GM18868 (cell line): ENCODE measurements at regions not wholly inside any gene's neighbourhood (a gene's known extent, or its start where the extent isn't known, plus 50 kb on each side); places are given as distances from the start of the nearest gene placed in this dataset.

ENCODE experiments used
- ATAC-seq: cut with Tn5 transposase; IDR thresholded peaks from one replicate; pipeline ENCODE4 v1.9.1; 2021; ENCODE audit warnings: mild to moderate bottlenecking, moderate library complexity; ENCODE audit not compliant: unreplicated experiment

DNA sequence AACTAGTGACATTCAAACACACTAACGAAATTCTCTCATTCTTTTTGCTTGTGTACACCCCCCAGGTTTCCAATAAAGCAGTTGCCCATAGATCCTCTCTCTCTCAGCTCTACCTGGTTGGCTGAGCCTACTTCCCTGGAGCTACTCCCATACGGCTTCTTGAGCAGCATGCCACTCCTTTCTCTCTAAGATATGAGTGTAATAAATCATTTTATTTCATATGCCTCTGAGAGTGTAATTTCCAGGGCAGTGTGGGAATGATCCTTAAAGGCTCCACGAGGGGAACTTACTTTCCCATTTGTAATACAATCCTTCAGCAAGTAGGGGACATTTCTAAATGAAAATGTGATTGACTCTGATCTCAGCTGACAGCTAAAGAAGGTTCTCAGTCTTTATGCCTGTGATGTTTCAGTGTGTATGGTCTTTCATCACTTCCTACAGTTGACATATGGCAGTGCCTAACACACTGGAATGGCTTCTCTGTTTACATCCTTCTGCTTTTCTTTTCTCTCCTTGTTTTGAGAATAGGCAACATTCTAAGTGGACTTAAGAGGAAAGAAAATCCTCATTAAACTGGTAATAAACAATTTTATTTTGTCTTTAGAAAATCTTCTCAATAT lies 1194.3 kb upstream of the CDH8 start:
- ATAC-seq = no peak

DNA sequence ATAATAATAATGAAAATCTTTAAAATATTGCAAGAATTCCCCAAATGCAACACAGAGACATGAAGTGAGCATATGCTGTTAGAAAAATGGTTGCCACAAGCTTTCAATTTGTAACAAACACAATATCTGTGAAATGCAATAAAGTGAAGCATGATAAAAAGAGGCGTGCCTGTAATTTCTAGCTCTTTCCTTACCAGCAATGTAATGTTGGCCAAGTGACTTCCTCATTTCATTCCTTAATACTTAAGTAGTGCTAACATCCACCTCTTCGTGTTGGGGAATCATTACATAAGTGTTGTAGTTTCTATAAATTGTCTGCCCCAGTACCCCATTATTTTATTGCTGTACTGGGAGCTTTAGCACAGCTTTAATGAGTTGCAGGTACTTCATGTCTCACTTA lies 1192.0 kb upstream of the CDH8 start:
- no peak for ATAC-seq

DNA sequence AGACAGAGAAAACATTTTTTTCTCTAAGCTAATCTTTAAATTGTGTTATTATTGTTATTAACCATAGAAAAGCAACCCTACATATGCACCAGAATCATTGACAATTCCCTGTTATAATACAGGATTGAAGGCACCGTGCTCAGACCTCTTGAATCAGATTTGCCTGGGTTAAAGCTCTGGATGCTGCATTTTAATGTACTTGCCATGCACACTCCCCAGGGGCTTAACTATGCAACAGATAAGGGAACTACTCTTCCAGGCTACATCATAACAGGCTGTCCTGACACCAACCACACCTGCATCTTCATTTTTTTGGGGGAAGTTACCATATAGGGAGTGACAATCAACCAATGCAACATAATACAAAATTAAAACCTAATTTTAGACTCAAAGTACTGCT lies 1187.6 kb upstream of the CDH8 start:
- ATAC-seq = no peak

GRCh38 chr16:63216696-63217423 lies 1180.6 kb upstream of the CDH8 start:
- ATAC-seq = no peak

GRCh38 chr16:63201851-63202250 lies 1165.6 kb upstream of the CDH8 start:
- no peak for ATAC-seq

DNA sequence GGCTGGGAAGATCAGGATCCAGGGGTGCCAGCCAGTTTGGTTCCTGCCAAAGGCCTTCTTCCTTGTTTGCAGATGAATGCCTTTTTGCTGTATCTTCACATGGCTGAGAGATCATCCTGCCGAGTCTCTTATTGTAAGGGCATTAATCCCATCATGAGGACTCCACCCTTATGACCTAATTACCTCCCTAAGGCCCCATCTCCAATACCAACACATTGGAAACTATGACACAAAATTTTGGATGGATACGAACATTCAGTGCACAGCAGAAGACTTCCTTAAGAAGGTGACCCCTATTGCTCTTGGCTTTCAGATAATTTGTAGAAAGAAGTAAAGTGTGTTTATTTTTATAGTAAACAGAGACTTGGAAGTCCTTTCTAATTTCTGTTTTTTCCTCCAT lies 1164.7 kb upstream of the CDH8 start:
- no peak for ATAC-seq

DNA sequence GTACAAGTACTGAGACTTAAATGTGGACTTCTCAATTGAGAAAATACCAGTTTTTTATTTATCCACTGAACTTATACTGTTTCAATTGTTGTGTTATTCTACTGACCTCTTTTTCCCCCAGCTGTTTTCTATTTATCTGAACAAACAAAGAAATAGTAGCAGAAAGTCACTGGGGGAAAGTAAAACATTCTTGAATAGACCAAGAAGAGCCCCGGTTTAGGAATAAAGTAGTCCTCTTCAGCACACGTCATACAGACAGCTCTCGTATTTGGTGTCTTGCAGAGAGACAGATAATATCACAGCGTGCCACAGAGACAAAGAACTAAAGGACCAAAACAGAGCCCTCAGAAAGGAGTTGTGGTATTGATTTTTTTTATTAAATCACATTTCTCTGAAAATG lies 1159.1 kb upstream of the CDH8 start:
- no peak for ATAC-seq

DNA sequence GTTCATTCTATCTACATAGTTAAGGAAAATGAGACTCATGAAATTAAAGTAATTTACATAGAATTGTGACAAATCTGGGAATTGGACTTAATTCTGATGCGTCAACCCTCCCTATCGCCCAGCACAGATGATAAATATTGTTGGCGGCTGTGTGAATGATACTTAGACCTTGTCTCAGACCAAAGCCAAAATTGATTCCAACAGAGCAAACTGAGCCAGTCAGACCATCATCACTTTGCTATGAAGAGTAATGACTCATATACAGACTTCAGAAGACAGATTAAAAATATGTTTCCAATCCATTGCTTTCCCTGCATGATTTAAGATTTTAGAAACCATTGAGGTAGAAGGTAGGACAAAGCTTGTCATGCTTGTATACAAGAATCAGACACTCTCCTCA lies 1156.7 kb upstream of the CDH8 start:
- no peak for ATAC-seq

- ATAC-seq = no peak
Observed at GRCh38 chr16:63188086-63188771, 1152.0 kb upstream of the CDH8 start.

- no peak for ATAC-seq
Observed at GRCh38 chr16:63187638-63188037, 1151.4 kb upstream of the CDH8 start.

- no peak for ATAC-seq
Observed at GRCh38 chr16:63185235-63185780, 1149.1 kb upstream of the CDH8 start.

GRCh38 chr16:63183743-63184142 lies 1147.5 kb upstream of the CDH8 start:
- ATAC-seq = no peak

DNA sequence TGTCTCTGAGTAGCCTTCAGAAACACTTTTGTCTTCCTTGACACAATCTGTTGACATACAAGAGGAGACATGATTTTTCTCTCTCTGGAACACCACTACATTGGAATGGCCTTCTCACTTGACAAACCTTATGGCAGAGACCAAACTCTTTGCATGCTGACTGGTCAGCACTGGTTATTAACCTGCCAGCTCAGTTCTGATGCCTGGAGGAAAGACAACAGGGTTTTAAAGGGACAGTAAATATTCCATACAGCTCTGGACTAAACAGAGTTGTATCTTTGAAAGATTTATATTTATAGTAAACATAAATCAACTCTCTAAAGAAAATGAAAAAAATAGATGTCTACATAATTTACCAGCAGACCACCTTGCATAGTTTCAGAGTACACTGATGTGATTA lies 1139.1 kb upstream of the CDH8 start:
- ATAC-seq = no peak

DNA sequence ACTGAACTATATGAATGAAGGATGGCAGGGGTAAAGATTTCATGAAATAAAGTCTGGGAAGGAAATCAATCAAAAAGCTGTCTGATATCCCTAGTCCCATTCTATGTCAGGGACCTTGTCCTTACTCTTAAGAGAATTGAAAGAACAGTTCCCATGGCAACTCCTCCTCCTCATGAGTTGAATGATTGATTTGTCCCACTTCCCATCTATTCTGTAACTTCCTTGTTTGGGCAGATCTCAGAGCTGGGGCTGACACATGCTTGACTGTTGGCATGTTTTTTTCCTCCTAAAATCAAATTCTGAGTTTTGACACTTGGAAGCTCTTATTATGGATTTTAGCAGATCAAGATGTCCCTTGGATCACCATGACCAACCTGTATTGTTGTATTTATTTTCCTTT lies 1138.6 kb upstream of the CDH8 start:
- ATAC-seq = no peak

GRCh38 chr16:63171545-63171944 lies 1135.3 kb upstream of the CDH8 start:
- ATAC-seq = no peak

- ATAC-seq = no peak
Observed at GRCh38 chr16:63169100-63169499, 1132.9 kb upstream of the CDH8 start.

GRCh38 chr16:63157818-63158217 lies 1121.6 kb upstream of the CDH8 start:
- no peak for ATAC-seq

DNA sequence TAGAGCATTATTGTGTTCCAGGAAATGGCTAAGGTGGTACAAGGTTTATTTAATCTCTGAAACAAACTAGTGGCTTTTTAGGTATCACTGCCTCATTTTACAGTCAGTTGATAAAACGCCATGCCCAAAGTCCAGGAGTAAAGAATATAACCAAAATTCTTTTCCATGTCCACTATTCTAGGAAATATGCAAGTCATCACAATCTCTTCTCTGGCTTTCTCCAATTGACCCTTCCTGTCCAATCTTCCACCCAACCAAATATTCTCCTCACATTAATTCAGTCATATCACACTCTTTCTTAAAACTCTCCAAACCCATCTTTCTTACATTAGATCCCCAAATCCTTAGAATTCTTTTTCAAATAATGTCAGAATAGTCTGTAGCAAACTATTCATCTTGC lies 1110.0 kb upstream of the CDH8 start:
- no peak for ATAC-seq

DNA sequence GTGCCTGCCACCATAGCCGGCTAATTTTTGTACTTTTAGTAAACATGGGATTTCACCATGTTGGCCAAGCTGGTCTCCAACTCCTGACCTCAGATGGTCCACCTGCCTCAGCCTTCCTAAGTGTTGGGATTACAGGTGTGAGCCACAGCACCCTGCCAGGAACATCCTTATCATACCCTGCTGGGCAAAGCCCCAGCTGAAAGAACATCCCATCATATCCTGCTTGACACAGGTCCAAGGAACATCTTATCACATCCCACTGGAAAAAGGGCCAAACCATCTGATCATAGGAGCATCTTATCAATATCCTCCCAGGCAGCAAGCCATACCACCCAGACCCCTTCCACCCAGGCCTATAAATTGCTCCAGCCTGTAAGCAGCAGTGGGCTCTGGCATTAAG lies 1109.2 kb upstream of the CDH8 start:
- no peak for ATAC-seq

- ATAC-seq = no peak
Observed at GRCh38 chr16:63135069-63135468, 1098.8 kb upstream of the CDH8 start.

- no peak for ATAC-seq
Observed at GRCh38 chr16:63131503-63131902, 1095.3 kb upstream of the CDH8 start.

DNA sequence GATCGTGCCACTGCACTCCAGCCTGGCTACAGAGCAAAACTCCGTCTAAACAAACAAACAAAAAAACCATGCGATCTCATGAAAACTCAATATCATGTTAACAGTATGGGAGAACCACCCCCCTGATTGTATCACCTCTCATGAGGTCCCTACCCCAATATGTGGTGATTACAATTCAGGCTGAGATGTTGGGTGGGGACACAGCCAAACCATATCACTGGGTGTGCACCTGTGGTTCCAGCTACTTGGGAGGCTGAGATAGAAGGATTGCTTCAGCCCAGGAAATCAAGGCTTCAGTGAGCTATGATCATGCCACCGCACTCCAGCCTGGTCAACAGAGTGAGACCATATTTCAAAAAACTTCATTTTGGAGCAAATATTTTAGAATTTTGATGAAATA lies 1094.7 kb upstream of the CDH8 start:
- ATAC-seq = no peak
